Left lobe of liver (tissue), 2 donors: ENCODE measurements at regions not wholly inside any gene's neighbourhood (a gene's known extent, or its start where the extent isn't known, plus 50 kb on each side); places are given as distances from the start of the nearest gene placed in this dataset.

ENCODE experiments used
- ATAC-seq: fragments of 200-7000 bp; cut with Tn5 transposase; one replicate; pipeline ENCODE4 v1.9.1; 2020; ENCODE audit warnings: mild to moderate bottlenecking, moderate library complexity
- DNase-seq: peaks from one replicate; pipeline ENCODE4 v3.0.0-alpha.2; 2020; ENCODE audit warnings: low spot score
- donor health status: DM: no; HTN: no; CAD: no; lungs with moderate emphysema.
- donor health status: DM: no; HTN: yes; CAD: no.

GRCh38 chr9:22389271-22389670 is 57.4 kb upstream of the DMRTA1 start:
- no peak for DNase-seq
- ATAC-seq = no peak

GRCh38 chr9:22392523-22392922 is 54.1 kb upstream of the DMRTA1 start:
- ATAC-seq (no peak), DNase-seq (no peak)

GRCh38 chr9:22395687-22396141 is 50.9 kb upstream of the DMRTA1 start:
- ATAC-seq (no peak), DNase-seq (no peak)
